Erythroblast (primary cell): ENCODE measurements at regions not wholly inside any gene's neighbourhood (a gene's known extent, or its start where the extent isn't known, plus 50 kb on each side); places are given as distances from the start of the nearest gene placed in this dataset.

Source experiments
- DNase-seq, 2 experiments: peaks; one replicate each; lab custom pipeline; 2025; lab: John Stamatoyannopoulos, UW
- GATA1 ChIP-seq: IDR thresholded peaks from 2 replicates; pipeline ENCODE4 v1.6.1; 2011; ENCODE audit warnings: low read depth, mild to moderate bottlenecking, control low read depth, low read length, moderate library complexity
- POLR2A ChIP-seq: IDR thresholded peaks from 2 replicates; pipeline ENCODE4 v1.6.1; 2011; ENCODE audit warnings: mild to moderate bottlenecking, low read length

- TF ChIP-seq GATA1 (no peak), POLR2A (no peak)
- DNase-seq = peak; percentile 33 to 65
Observed at GRCh38 chr12:125402874-125403789, 337.9 kb downstream of the AACS start.

GRCh38 chr12:125403843-125404242 is 338.6 kb downstream of the AACS start:
- TF ChIP-seq POLR2A (no peak), GATA1 (no peak)

GRCh38 chr12:125406131-125406530 is 340.9 kb downstream of the AACS start:
- TF ChIP-seq GATA1 (no peak), POLR2A (no peak)
- DNase-seq = no peak

More at GRCh38 chr12:125403843-125404242, 338.6 kb downstream of the AACS start:
- no peak for DNase-seq

GRCh38 chr12:125408718-125409117 is 343.5 kb downstream of the AACS start:
- TF ChIP-seq POLR2A (no peak), GATA1 (no peak)
- DNase-seq = no peak

GRCh38 chr12:125412506-125412905 is 347.3 kb downstream of the AACS start:
- TF ChIP-seq POLR2A (no peak), GATA1 (no peak)
- DNase-seq = no peak

- no peak for TF ChIP-seq GATA1
- DNase-seq = no peak
Observed at GRCh38 chr12:125417446-125417845, 352.2 kb downstream of the AACS start.

GRCh38 chr12:125418902-125419564 is 353.8 kb downstream of the AACS start:
- TF ChIP-seq POLR2A (no peak), GATA1 (no peak)
- DNase-seq = no peak

GRCh38 chr12:125424909-125425308 is 359.7 kb downstream of the AACS start:
- TF ChIP-seq GATA1 = no peak
- DNase-seq = no peak

GRCh38 chr12:125431516-125431915 is 366.3 kb downstream of the AACS start:
- no peak for DNase-seq
- no peak for TF ChIP-seq POLR2A
- TF ChIP-seq GATA1 = no peak

- TF ChIP-seq POLR2A (no peak), GATA1 (no peak)
- no peak for DNase-seq
Observed at GRCh38 chr12:125434131-125434530, 368.9 kb downstream of the AACS start.

- TF ChIP-seq GATA1 (no peak), POLR2A (no peak)
- DNase-seq = no peak
Observed at GRCh38 chr12:125434936-125435443, 369.8 kb downstream of the AACS start.

GRCh38 chr12:125435871-125436270 is 370.6 kb downstream of the AACS start:
- no peak for TF ChIP-seq GATA1
- no peak for TF ChIP-seq POLR2A
- DNase-seq = no peak

GRCh38 chr12:125436686-125437085 is 371.5 kb downstream of the AACS start:
- no peak for DNase-seq
- TF ChIP-seq POLR2A (no peak), GATA1 (no peak)

- TF ChIP-seq GATA1 (no peak), POLR2A (no peak)
Observed at GRCh38 chr12:125440399-125440798, 375.2 kb downstream of the AACS start.

More at GRCh38 chr12:125440399-125440798, 375.2 kb downstream of the AACS start:
- no peak for DNase-seq
